Activated CD8-positive, alpha-beta memory T cell treated with anti-CD3 and anti-CD28 coated beads, Interleukin-2, amount 10 ng/mL, durations not matched to agents 7 days and 5 days (primary cell): ENCODE measurements at regions not wholly inside any gene's neighbourhood (a gene's known extent, or its start where the extent isn't known, plus 50 kb on each side); places are given as distances from the start of the nearest gene placed in this dataset.

ENCODE experiments used
- ATAC-seq: fragments of 150-1000 bp; cut with Tn5 transposase; one replicate; pipeline ENCODE4 v1.10.0; 2021; ENCODE audit warnings: moderate library complexity
- CTCF ChIA-PET: fragments of 350-600 bp; sonication (Branson Sonifier 250); formaldehyde crosslinking; loops from one replicate; lab custom pipeline; 2021; ENCODE audit warnings: antibody characterized with exemption; lab: Charles Lee
- DNase-seq: peaks from one replicate; pipeline ENCODE4 v3.0.0-alpha.2; 2020
- H3K27ac Mint-ChIP-seq: one replicate; pipeline ENCODE4 v1.8.0; 2021; ENCODE audit warnings: mild to moderate bottlenecking, mixed read lengths
- H3K27me3 Mint-ChIP-seq: one replicate; pipeline ENCODE4 v1.8.0; 2021; ENCODE audit warnings: mixed read lengths
- H3K36me3 Mint-ChIP-seq: one replicate; pipeline ENCODE4 v1.8.0; 2021; ENCODE audit warnings: mild to moderate bottlenecking, mixed read lengths
- H3K4me1 Mint-ChIP-seq: one replicate; pipeline ENCODE4 v1.8.0; 2021; ENCODE audit warnings: mixed read lengths
- H3K4me3 Mint-ChIP-seq: one replicate; pipeline ENCODE4 v1.8.0; 2021; ENCODE audit warnings: mild to moderate bottlenecking, moderate library complexity, mixed read lengths
- H3K9me3 Mint-ChIP-seq: one replicate; pipeline ENCODE4 v1.8.0; 2022; ENCODE audit warnings: low read depth, mixed read lengths

- DNase-seq (no peak), ATAC-seq (no peak)
- no peaks in the 10 kb centered on the region for H3K4me1 Mint-ChIP-seq
- H3K27me3 Mint-ChIP-seq: no peaks in the 10 kb centered on the region
- H3K4me3 Mint-ChIP-seq: no peak overlapping the region
- H3K27ac Mint-ChIP-seq: no peak overlapping the region
- H3K36me3 Mint-ChIP-seq: no peaks in the 10 kb centered on the region
- peaks cover 3% of the 10 kb centered on the region for H3K9me3 Mint-ChIP-seq
- CTCF ChIA-PET: no interaction called here
Measured at GRCh38 chr12:43069768-43070221, 480.2 kb upstream of the PRICKLE1 start.

DNA sequence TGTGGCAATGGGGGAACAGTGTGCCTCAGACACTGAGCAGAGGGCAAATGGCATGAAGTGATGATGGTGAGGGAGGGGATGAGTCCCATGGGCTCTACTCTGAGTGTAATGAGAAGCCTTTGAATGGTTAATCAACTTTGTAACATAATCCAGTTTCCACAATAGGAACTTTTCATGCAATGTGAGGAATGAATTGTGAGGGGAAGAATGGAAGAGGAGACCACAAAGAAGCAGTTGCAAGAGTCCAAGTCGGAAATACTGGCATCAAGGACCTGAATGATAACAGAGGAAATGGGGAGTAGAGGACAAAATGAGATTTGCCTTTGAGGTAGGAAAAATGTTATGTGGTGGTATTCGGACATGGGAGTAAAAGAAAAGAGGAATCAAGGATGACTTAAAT is 476.9 kb upstream of the PRICKLE1 start:
- H3K27ac Mint-ChIP-seq: no peak overlapping the region
- no peak overlapping the region for H3K4me3 Mint-ChIP-seq
- H3K27me3 Mint-ChIP-seq: no peaks in the 10 kb centered on the region
- ATAC-seq (no peak), DNase-seq (no peak)
- CTCF ChIA-PET: no interaction called here
- no peaks in the 10 kb centered on the region for H3K36me3 Mint-ChIP-seq
- no peaks in the 10 kb centered on the region for H3K9me3 Mint-ChIP-seq
- no peaks in the 10 kb centered on the region for H3K4me1 Mint-ChIP-seq

DNA sequence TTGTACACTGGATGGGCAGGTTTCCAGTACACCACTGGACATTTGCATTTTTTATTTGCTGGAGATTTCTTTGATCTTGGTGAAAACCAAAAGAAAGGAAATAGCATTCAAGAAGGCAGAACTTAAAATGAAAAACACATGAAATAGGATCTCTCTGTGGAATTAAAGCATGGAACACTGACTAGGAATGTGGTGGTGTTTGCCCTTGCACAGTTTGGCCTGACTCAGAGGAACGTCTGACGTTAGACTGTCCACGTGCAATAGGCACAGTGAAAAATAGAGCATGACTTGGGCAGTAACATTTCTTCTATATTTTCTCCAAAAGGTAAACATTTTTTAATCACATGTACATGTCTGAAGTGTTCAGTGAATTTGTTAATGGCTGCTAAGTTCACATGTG is 474.1 kb upstream of the PRICKLE1 start:
- H3K9me3 Mint-ChIP-seq: no peaks in the 10 kb centered on the region
- H3K4me3 Mint-ChIP-seq: no peak overlapping the region
- H3K27me3 Mint-ChIP-seq: no peaks in the 10 kb centered on the region
- CTCF ChIA-PET: no interaction called here
- no peaks in the 10 kb centered on the region for H3K36me3 Mint-ChIP-seq
- no peak for DNase-seq
- no peak overlapping the region for H3K27ac Mint-ChIP-seq
- no peaks in the 10 kb centered on the region for H3K4me1 Mint-ChIP-seq
- ATAC-seq: no peak

DNA sequence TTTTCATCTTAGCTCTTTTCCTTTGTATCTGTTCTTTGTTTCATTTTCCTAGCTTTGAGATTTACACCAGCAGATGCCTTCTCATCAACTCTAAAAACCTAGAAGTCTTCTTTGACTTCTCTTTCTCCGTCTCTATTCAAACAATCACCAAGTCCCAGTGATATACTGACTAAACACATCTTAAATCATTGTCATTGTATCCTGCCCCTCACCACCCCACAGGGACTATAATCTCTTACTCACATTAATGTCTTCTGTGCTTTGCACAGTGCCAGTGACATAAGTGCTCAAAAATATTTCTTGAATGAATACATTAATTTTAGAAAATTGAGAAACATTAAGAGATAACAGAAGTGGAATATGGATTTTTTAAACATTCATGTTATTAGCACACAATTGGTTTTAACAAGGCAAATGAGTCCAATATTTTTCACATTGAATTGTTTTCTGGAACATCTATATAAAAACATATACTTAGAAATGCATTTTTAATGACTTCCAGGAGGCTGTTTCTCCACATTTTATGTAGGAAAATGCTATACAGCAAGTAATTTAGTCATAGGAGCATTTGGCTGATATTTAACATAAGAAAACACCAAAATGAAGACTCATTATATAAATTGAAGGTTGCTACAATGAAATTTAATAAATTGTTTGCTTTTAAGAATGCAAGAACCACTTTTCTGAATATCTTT is 472.8 kb upstream of the PRICKLE1 start:
- ATAC-seq: no peak
- DNase-seq: no peak
- H3K9me3 Mint-ChIP-seq: no peaks in the 10 kb centered on the region
- H3K4me3 Mint-ChIP-seq: no peak overlapping the region
- no peaks in the 10 kb centered on the region for H3K4me1 Mint-ChIP-seq
- no peaks in the 10 kb centered on the region for H3K27me3 Mint-ChIP-seq
- CTCF ChIA-PET: no interaction called here
- no peak overlapping the region for H3K27ac Mint-ChIP-seq
- H3K36me3 Mint-ChIP-seq: no peaks in the 10 kb centered on the region

DNA sequence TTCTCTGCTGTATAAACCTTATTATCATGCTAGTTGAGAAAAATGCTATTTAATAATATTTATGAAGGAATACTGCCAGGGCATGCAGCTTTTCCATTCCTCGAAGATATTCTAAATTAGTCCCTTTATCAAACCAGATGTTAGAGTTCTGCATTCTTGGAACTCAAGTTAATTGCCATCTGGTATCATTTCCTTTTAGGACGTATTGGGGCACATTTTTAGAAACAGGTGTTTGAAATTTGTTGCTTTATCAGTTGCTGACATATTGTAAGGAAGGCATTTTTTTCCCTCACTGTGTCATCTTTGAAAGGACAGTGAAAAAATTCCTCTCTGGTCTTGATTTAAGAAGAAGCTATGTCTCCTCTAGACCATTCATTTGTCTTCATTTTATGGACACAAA is 471.2 kb upstream of the PRICKLE1 start:
- Mint-ChIP-seq H3K4me1 (no peaks in the 10 kb centered on the region), H3K4me3 (no peak overlapping the region), H3K27ac (no peak overlapping the region), H3K27me3 (no peaks in the 10 kb centered on the region), H3K36me3 (no peaks in the 10 kb centered on the region), H3K9me3 (no peaks in the 10 kb centered on the region)
- CTCF ChIA-PET: no interaction called here
- ATAC-seq: no peak
- DNase-seq: no peak

DNA sequence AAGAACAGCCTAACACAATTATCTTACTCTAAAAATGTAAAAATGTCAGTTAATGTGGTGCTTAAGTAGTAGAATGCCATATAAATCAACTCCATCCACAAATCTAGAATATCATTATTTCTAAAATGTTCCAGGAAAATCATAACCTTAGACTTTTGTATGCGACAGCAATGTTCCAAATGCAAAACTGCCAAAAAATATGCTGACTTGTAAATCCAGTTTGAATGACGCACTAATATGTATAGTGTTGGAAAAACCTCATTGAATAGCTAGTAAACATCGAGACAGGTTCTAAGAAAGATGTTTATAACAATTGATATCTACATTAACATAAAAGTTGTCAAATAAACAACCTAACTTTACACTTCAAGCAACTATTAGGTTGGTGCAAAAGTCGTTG is 469.1 kb upstream of the PRICKLE1 start:
- H3K4me3 Mint-ChIP-seq: no peak overlapping the region
- H3K27me3 Mint-ChIP-seq: no peaks in the 10 kb centered on the region
- no peaks in the 10 kb centered on the region for H3K36me3 Mint-ChIP-seq
- H3K27ac Mint-ChIP-seq: no peak overlapping the region
- CTCF ChIA-PET: no interaction called here
- DNase-seq (no peak), ATAC-seq (no peak)
- H3K4me1 Mint-ChIP-seq: no peaks in the 10 kb centered on the region
- no peaks in the 10 kb centered on the region for H3K9me3 Mint-ChIP-seq

- no peak overlapping the region for H3K27ac Mint-ChIP-seq
Measured at GRCh38 chr12:43057566-43057965, 468.0 kb upstream of the PRICKLE1 start.

GRCh38 chr12:43054085-43054484 is 464.5 kb upstream of the PRICKLE1 start:
- DNase-seq: no peak
- CTCF ChIA-PET: no interaction called here
- no peak for ATAC-seq
- Mint-ChIP-seq H3K4me1 (no peaks in the 10 kb centered on the region), H3K36me3 (no peaks in the 10 kb centered on the region), H3K27me3 (no peaks in the 10 kb centered on the region), H3K27ac (no peak overlapping the region), H3K4me3 (no peak overlapping the region), H3K9me3 (no peaks in the 10 kb centered on the region)

More at GRCh38 chr12:43057566-43057965, 468.0 kb upstream of the PRICKLE1 start:
- Mint-ChIP-seq H3K9me3 (no peaks in the 10 kb centered on the region), H3K4me1 (no peaks in the 10 kb centered on the region), H3K4me3 (no peak overlapping the region), H3K27me3 (no peaks in the 10 kb centered on the region), H3K36me3 (no peaks in the 10 kb centered on the region)
- ATAC-seq: no peak
- CTCF ChIA-PET: no interaction called here
- DNase-seq: no peak

DNA sequence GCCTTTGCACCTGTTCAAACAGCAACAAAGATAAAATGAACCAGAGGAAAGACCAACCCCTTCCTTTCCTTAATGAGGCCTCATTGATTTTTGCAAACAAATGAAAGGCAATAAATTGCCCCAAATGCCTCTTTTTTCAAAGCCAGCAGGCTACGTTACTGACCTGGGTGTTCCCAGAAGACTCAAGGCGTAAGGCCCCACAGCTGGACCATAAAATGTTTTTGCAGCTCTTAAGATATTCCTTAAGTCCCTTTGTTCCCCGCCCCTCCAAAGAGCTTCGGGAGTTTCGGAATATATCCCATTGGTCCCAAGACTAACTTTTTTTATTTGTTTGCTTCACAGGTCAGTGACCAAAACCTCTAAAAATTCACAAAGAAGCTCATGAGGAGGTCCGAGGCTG is 462.9 kb upstream of the PRICKLE1 start:
- CTCF ChIA-PET: no interaction called here
- ATAC-seq (no peak), DNase-seq (no peak)
- Mint-ChIP-seq H3K27me3 (no peaks in the 10 kb centered on the region), H3K9me3 (no peaks in the 10 kb centered on the region), H3K27ac (no peak overlapping the region), H3K36me3 (no peaks in the 10 kb centered on the region), H3K4me3 (no peak overlapping the region), H3K4me1 (no peaks in the 10 kb centered on the region)

DNA sequence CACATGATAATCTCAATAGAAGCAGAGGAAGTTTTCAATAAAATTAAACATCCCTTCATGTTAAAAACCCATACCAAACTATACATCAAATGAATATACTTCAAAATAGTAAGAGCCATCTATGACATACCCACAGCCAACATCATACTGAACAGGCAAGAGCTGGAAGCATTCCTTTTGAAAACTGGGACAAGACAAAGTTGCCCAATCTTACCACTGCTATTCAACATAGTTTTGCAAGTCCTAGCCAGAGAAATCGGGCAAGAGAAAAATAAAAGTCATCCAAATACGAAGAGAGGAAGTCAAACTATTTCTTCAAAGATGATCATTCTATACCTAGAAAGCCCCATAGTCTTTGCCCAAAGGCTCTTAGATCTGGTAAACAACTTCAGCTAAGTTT is 454.7 kb upstream of the PRICKLE1 start:
- no peak for ATAC-seq
- H3K36me3 Mint-ChIP-seq: no peaks in the 10 kb centered on the region
- CTCF ChIA-PET: no interaction called here
- H3K27me3 Mint-ChIP-seq: no peaks in the 10 kb centered on the region
- H3K4me1 Mint-ChIP-seq: no peaks in the 10 kb centered on the region
- no peak overlapping the region for H3K27ac Mint-ChIP-seq
- no peaks in the 10 kb centered on the region for H3K9me3 Mint-ChIP-seq
- no peak overlapping the region for H3K4me3 Mint-ChIP-seq
- no peak for DNase-seq

GRCh38 chr12:43038991-43039390 is 449.4 kb upstream of the PRICKLE1 start:
- Mint-ChIP-seq H3K27me3 (no peaks in the 10 kb centered on the region), H3K36me3 (no peaks in the 10 kb centered on the region), H3K4me1 (no peaks in the 10 kb centered on the region), H3K4me3 (no peak overlapping the region), H3K9me3 (peaks cover 4% of the 10 kb centered on the region), H3K27ac (no peak overlapping the region)
- DNase-seq: no peak
- no peak for ATAC-seq
- CTCF ChIA-PET: no interaction called here

DNA sequence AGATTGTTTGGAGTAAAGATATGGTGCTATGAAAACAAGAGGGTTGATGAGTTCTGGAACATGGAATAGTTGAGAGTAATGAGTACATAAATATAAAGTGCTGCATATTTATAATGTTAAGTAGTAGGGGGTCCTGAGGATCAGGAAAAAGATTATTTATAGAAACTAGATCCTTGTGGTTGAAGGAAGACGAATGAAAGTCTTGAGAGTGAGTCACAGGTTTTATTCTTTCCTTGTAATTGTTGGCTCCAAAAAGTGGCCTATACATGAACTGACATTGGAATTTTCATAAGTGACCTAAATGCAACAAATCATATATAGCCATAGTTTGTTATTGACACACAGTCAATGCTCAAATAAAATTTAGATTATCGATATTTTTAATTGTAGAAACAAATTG is 440.4 kb upstream of the PRICKLE1 start:
- Mint-ChIP-seq H3K36me3 (no peaks in the 10 kb centered on the region), H3K27ac (no peak overlapping the region), H3K27me3 (no peaks in the 10 kb centered on the region), H3K9me3 (peaks cover 7% of the 10 kb centered on the region), H3K4me1 (no peaks in the 10 kb centered on the region), H3K4me3 (no peak overlapping the region)
- DNase-seq (no peak), ATAC-seq (no peak)
- CTCF ChIA-PET: no interaction called here

GRCh38 chr12:43028826-43029225 is 439.3 kb upstream of the PRICKLE1 start:
- CTCF ChIA-PET: no interaction called here
- ATAC-seq: no peak
- no peaks in the 10 kb centered on the region for H3K36me3 Mint-ChIP-seq

DNA sequence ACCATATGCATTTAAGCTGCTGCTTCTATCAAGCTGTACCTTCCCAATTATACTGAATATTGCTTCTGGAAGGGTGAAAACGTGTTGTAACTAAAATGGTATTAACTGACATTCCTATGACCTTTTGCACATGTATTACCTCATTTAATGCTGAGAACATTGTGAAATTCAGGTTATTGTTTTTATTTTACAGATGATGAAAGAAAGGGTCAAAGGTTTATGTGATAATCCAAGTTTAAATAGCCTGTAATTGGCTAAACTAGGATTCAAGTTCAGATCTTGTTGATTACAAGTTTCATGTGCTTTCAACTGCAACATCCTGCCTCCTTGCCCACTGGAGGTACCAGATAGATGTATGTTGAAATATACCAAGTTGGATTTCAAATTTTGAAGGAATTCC is 433.3 kb upstream of the PRICKLE1 start:
- Mint-ChIP-seq H3K9me3 (peaks cover 2% of the 10 kb centered on the region), H3K36me3 (no peaks in the 10 kb centered on the region), H3K4me3 (no peak overlapping the region), H3K4me1 (no peaks in the 10 kb centered on the region), H3K27me3 (no peaks in the 10 kb centered on the region), H3K27ac (no peak overlapping the region)
- DNase-seq: no peak
- no peak for ATAC-seq
- CTCF ChIA-PET: no interaction called here

More at GRCh38 chr12:43028826-43029225, 439.3 kb upstream of the PRICKLE1 start:
- Mint-ChIP-seq H3K4me3 (no peak overlapping the region), H3K27ac (no peak overlapping the region), H3K27me3 (no peaks in the 10 kb centered on the region), H3K9me3 (peaks cover 3% of the 10 kb centered on the region), H3K4me1 (no peaks in the 10 kb centered on the region)
- no peak for DNase-seq
